ENCODE measurements at regions not wholly inside any gene's neighbourhood (a gene's known extent, or its start where the extent isn't known, plus 50 kb on each side); places are given as distances from the start of the nearest gene placed in this dataset.

- no peaks in the 10 kb centered on the region for H3K9me3 ChIP-seq
- TF ChIP-seq POLR2A (IDR thresholded peaks at IDR 0.05) (no peak), POLR2AphosphoS5 (IDR thresholded peaks at IDR 0.05) (no peak), EP300 (IDR thresholded peaks at IDR 0.05) (no peak)
- TF ChIP-seq, protein P1, sequence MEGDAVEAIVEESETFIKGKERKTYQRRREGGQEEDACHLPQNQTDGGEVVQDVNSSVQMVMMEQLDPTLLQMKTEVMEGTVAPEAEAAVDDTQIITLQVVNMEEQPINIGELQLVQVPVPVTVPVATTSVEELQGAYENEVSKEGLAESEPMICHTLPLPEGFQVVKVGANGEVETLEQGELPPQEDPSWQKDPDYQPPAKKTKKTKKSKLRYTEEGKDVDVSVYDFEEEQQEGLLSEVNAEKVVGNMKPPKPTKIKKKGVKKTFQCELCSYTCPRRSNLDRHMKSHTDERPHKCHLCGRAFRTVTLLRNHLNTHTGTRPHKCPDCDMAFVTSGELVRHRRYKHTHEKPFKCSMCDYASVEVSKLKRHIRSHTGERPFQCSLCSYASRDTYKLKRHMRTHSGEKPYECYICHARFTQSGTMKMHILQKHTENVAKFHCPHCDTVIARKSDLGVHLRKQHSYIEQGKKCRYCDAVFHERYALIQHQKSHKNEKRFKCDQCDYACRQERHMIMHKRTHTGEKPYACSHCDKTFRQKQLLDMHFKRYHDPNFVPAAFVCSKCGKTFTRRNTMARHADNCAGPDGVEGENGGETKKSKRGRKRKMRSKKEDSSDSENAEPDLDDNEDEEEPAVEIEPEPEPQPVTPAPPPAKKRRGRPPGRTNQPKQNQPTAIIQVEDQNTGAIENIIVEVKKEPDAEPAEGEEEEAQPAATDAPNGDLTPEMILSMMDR (IDR thresholded peaks at IDR 0.05) = no peak
- no peaks in the 10 kb centered on the region for H3K36me3 ChIP-seq
- peaks cover 0 to 66% (median 13%) of the 10 kb centered on the region in 3 donors for H3K27me3 ChIP-seq
- no peaks in the 10 kb centered on the region for H3K4me1 ChIP-seq
- DNase-seq = no peak
- intact Hi-C loops (cut with DNase I; ENCODE audit: low total_unique reads) = no loop called here
- no peak overlapping the region for H3K4me3 ChIP-seq
- no peak overlapping the region for H3K27ac ChIP-seq
- WGBS, 5 donors = 67 to 72% (median 69%) methylated on average over 28 to 33 of the region's 33 CpGs
Measured at GRCh38 chr9:135370411-135371375, 108.9 kb upstream of the PPP1R26 start.

DNA sequence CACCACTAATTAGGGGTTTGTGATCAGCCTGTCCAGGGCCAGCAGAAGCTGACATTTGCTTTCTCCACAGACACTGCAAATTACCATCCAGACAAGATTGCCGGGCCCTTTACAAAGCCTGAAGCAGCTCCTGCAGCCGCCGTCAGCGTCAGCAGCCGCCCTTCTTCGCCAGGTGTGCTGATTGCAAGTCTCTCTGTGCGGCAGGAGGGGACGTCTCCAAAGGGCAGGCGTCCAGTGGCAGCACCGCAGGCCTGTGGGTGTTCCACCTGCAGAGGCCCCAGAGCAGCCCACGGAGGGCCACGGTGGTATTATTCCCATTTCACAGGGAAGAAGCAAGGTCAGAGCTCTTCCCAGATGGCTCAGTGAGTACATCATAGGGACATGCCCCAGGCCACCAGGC is 108.0 kb upstream of the PPP1R26 start:
- TF ChIP-seq, protein P1 (IDR thresholded peaks at IDR 0.05) = no peak
- no peak for TF ChIP-seq POLR2A (IDR thresholded peaks at IDR 0.05)
- no peak for TF ChIP-seq EP300 (IDR thresholded peaks at IDR 0.05)
- no peak for TF ChIP-seq POLR2AphosphoS5 (IDR thresholded peaks at IDR 0.05)
- Histone ChIP-seq H3K4me1 (no peaks in the 10 kb centered on the region), H3K4me3 (no peak overlapping the region), H3K27ac (no peak overlapping the region), H3K27me3 (peaks cover 0 to 67% (median 13%) of the 10 kb centered on the region in 3 donors), H3K36me3 (no peaks in the 10 kb centered on the region), H3K9me3 (no peaks in the 10 kb centered on the region)
- DNase-seq = no peak
- WGBS, 5 donors = 76 to 90% (median 78%) methylated on average over 4 to 12 of the region's 12 CpGs
- intact Hi-C loops (cut with DNase I; ENCODE audit: low total_unique reads) = no loop called here

DNA sequence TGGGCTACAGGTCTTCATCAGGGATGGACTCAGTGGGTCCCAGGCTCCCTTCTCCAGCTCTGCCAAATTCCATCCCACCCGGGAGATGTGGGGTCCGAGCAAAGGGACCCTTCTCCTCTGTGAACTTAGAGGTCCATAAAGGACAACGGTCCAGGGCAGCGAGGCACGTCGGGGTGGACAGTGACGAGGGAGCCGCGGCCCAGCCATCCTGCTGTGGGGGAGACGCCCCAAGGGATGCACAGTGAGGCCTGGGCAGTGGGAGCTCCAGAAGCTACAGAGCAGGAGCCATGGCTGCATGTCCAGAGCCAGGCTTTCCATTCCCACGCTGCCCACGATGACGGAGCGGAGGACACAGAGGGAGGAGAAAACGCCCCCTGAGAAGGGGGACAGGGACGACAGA is 107.5 kb upstream of the PPP1R26 start:
- DNase-seq = no peak
- Histone ChIP-seq H3K36me3 (no peaks in the 10 kb centered on the region), H3K4me3 (no peak overlapping the region), H3K27me3 (peaks cover 0 to 70% (median 13%) of the 10 kb centered on the region in 3 donors), H3K4me1 (no peaks in the 10 kb centered on the region), H3K9me3 (no peaks in the 10 kb centered on the region), H3K27ac (no peak overlapping the region)
- no peak for TF ChIP-seq EP300 (IDR thresholded peaks at IDR 0.05)
- TF ChIP-seq, protein P1 (IDR thresholded peaks at IDR 0.05) = no peak
- WGBS, 5 donors = 72 to 77% (median 76%) methylated on average over 12 to 16 of the region's 16 CpGs
- intact Hi-C loops (cut with DNase I; ENCODE audit: low total_unique reads) = no loop called here

DNA sequence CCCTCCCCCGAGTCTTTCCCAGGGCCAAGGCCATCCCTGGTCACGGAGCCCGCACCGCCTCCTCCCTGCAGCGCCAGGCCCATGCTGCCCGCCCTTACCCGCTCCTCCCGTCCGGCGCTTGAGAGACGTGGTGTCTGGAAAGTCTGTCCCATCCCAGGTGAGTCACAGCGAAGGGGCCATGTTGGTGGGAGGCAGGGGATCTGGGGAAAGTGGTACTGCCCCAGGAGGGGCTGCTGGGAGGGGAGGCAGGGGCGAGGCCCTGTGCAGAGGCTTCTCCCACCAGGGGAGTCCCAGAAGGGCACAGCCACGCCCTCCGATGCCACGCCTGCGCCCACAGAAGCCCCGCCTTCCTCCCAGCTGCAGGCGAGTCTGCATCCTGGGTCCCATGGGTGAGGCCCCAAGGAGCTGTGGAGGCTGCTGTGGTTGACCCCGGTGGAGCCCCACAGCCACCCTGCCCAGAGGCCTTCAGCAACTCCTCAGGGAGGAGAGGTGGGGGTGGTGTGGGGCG is 107.0 kb upstream of the PPP1R26 start:
- no peak for DNase-seq
- no peaks in the 10 kb centered on the region for H3K36me3 ChIP-seq
- intact Hi-C loops (cut with DNase I; ENCODE audit: low total_unique reads) = no loop called here
- no peaks in the 10 kb centered on the region for H3K9me3 ChIP-seq
- TF ChIP-seq POLR2AphosphoS5 (IDR thresholded peaks at IDR 0.05) (no peak), EP300 (IDR thresholded peaks at IDR 0.05) (no peak), POLR2A (IDR thresholded peaks at IDR 0.05) (no peak)
- TF ChIP-seq, protein P1 (IDR thresholded peaks at IDR 0.05) = no peak
- WGBS, 5 donors = 75 to 80% (median 79%) methylated on average over 7 to 21 of the region's 21 CpGs
- no peaks in the 10 kb centered on the region for H3K4me1 ChIP-seq
- no peak overlapping the region for H3K4me3 ChIP-seq
- no peak overlapping the region for H3K27ac ChIP-seq
- peaks cover 0 to 75% (median 13%) of the 10 kb centered on the region in 3 donors for H3K27me3 ChIP-seq

Data from stomach (tissue), 8 donors.